Stimulated activated naive CD8-positive, alpha-beta T cell treated with anti-CD3 and anti-CD28 coated beads, Interleukin-15, Interleukin-2, amounts not matched to agents 100 ng/mL and 50 ng/mL, for 24 hours (primary cell): ENCODE measurements at regions not wholly inside any gene's neighbourhood (a gene's known extent, or its start where the extent isn't known, plus 50 kb on each side); places are given as distances from the start of the nearest gene placed in this dataset.

Source experiments
- H3K27ac Mint-ChIP-seq: one replicate; pipeline ENCODE4 v1.8.0; 2021; ENCODE audit warnings: mild to moderate bottlenecking, mixed read lengths
- H3K27me3 Mint-ChIP-seq: one replicate; pipeline ENCODE4 v1.8.0; 2021; ENCODE audit warnings: mixed read lengths
- H3K36me3 Mint-ChIP-seq: one replicate; pipeline ENCODE4 v1.8.0; 2021; ENCODE audit warnings: low read depth, mixed read lengths
- H3K4me1 Mint-ChIP-seq: one replicate; pipeline ENCODE4 v1.8.0; 2021; ENCODE audit warnings: low read depth, mixed read lengths
- H3K4me3 Mint-ChIP-seq: one replicate; pipeline ENCODE4 v1.8.0; 2021; ENCODE audit warnings: mild to moderate bottlenecking, mixed read lengths
- H3K9me3 Mint-ChIP-seq: one replicate; pipeline ENCODE4 v1.8.0; 2021; ENCODE audit warnings: mixed read lengths

DNA sequence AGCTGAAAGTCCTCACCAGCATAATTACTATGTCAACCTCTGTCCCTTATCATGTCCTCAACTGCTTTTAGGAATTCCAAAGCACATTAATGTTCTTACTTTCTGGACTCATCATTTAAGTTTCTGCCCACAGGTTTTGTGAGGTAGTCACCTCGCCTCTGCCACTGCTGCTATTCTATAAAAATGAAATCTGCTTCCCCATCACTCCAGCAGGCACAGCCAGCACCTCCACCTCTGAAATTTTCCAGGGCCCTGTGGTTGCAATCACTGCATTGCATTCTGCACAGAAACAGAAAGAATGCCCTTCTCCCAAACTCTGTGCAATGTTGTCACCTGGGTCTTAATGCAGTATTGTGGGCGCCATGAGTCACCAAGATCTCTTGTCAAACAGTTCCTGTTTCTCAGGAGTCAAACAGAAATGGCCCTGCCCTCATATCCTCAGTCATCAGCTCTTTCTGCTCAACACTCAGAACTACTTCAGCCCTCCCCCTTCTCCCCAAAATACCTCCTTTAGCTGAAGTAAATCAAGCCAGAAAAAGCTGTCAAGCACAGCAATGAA lies 529.2 kb upstream of the NBEA start:
- Mint-ChIP-seq H3K36me3 (no peaks in the 10 kb centered on the region), H3K27me3 (no peaks in the 10 kb centered on the region), H3K27ac (no peak overlapping the region), H3K9me3 (peaks cover 5% of the 10 kb centered on the region), H3K4me3 (no peak overlapping the region), H3K4me1 (no peaks in the 10 kb centered on the region)

DNA sequence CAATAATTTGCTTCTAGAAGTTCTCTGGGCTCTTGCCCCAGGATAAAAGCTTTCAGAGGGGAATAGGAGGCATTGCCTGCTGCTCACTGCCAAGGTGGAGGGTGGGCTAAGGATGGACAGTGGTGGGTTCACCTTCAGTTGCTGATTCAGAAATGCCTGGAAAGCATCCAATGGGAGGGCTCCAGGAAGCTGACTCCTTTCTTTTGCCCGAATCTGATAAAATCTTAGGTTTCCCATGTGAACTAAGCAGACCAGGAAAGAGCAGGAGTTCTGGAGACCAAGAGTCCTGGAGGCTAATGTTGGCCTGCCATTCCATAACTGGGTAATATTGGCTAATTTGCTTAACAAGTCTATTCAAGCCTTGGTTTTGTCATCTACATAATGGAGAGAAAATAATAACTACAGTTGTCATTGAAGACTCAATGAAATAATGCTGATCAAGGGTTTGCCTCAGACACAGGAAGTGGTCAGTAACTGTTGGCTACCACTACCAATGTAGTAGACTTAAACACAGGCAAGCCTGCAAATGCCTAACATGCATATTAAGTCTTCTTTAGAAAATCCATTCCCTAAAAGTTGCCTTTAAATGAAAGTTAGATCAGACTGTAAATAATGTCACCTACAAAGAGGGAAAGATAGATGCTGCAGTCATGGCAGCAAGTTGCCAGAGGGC lies 528.4 kb upstream of the NBEA start:
- Mint-ChIP-seq H3K27ac (no peak overlapping the region), H3K4me1 (no peaks in the 10 kb centered on the region), H3K4me3 (no peak overlapping the region), H3K9me3 (peaks cover 5% of the 10 kb centered on the region), H3K36me3 (no peaks in the 10 kb centered on the region), H3K27me3 (no peaks in the 10 kb centered on the region)

DNA sequence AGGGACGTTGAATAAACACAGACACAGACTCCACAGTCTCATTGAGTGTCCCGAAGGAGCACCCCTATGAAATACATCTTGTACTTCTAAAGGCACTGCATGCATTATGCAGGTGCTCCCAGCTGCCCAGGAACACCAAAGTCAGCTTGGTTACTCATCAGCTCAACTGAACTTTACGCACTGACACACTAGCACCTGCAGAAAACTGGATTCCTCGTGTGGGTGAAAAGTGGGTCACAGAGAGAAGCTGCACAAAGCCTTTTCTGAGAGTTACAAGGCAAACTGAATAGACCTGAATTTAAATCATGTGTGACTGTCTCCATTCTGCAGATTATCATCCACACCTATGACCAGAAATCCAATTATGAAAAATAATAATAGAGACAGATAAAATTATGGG lies 527.5 kb upstream of the NBEA start:
- Mint-ChIP-seq H3K27ac (no peak overlapping the region), H3K27me3 (no peaks in the 10 kb centered on the region), H3K36me3 (no peaks in the 10 kb centered on the region), H3K4me1 (no peaks in the 10 kb centered on the region), H3K4me3 (no peak overlapping the region), H3K9me3 (peaks cover 5% of the 10 kb centered on the region)

DNA sequence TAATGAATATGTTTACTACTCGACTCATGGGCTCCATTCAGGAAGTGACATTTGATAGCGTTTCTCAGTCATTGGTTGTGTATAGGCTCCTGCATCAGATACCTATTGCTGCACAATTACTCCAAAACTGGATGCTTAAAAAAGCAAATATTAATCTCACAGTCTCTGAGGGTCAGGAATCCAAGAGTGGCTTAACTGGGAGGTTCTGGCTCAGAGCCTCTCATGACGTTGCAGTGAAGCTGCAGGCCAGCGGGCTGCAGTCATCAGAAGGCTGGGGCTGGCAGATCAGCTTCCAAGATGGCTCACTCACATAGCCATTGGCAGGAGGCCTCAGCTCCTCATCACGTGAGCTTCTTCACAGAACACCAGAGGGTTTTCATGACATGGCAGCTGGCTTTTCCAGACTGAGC lies 525.1 kb upstream of the NBEA start:
- H3K36me3 Mint-ChIP-seq, result no peaks in the 10 kb centered on the region
- no peak overlapping the region for H3K4me3 Mint-ChIP-seq
- no peaks in the 10 kb centered on the region for H3K4me1 Mint-ChIP-seq
- H3K27me3 Mint-ChIP-seq, result no peaks in the 10 kb centered on the region
- peaks cover 5% of the 10 kb centered on the region for H3K9me3 Mint-ChIP-seq
- no peak overlapping the region for H3K27ac Mint-ChIP-seq

DNA sequence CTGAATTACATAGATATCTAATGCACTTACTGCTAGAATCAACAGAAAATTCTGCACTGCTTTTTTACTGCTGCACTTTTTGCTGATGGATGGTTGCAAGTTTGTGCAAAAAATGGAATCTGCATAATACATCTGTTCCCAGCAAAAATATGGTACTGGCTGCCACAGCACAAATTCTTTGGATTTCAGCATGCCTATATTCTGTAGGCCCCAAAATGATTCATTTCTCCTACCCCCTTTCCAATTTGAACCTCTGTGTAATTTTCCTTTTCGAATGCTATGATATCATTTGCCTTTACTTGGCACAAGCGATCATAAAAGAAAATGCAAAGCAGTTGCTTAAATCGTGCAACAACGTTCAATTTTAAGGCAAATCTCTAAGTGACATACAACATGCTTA lies 524.2 kb upstream of the NBEA start:
- Mint-ChIP-seq H3K4me1 (no peaks in the 10 kb centered on the region), H3K36me3 (no peaks in the 10 kb centered on the region), H3K4me3 (no peak overlapping the region), H3K27ac (no peak overlapping the region), H3K27me3 (no peaks in the 10 kb centered on the region), H3K9me3 (peaks cover 5% of the 10 kb centered on the region)

DNA sequence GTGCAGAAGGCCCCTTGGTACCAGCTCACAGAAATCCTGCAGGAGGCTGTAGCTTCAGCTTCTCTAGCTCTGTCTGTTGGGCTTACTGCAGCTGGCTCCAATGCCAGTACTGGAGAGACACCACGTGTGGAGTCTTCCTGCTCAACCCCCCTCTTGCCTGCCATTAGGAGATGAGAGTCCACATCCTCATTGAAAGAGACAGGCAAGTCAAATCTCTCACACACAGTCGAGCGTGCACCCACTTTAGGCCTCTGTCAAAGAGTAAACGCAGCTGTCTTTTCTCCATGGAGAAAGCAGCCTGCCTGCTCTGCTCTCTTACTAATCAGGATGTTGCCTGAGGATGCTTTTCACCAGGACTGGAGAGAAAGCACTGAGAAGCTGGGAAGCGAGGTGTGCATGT lies 523.0 kb upstream of the NBEA start:
- Mint-ChIP-seq H3K9me3 (peaks cover 4% of the 10 kb centered on the region), H3K4me3 (no peak overlapping the region), H3K36me3 (no peaks in the 10 kb centered on the region)

DNA sequence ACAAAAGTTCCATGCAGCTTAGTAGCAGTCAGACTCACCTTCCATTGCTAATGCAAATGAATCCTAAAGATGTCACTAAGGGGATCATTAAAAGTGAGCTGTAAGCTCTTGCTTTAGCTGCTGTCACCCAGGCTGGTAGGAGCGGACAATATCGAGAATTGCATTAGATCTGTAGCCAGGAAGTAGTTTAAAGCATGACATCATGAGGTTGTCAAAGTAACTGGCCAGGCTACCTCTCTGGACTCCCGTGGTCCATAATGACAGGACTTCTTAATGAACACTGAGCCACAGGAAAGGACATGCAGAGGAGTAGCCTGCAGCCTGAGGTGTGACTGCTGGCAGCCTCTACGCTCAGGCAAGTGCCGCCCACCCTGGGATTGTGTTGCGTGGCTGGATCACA lies 522.3 kb upstream of the NBEA start:
- Mint-ChIP-seq H3K27ac (no peak overlapping the region), H3K9me3 (no peaks in the 10 kb centered on the region), H3K4me3 (no peak overlapping the region), H3K27me3 (no peaks in the 10 kb centered on the region), H3K4me1 (no peaks in the 10 kb centered on the region), H3K36me3 (no peaks in the 10 kb centered on the region)

More for the DNA sequence above, 523.0 kb upstream of the NBEA start:
- H3K4me1 Mint-ChIP-seq, result no peaks in the 10 kb centered on the region
- no peaks in the 10 kb centered on the region for H3K27me3 Mint-ChIP-seq
- no peak overlapping the region for H3K27ac Mint-ChIP-seq

DNA sequence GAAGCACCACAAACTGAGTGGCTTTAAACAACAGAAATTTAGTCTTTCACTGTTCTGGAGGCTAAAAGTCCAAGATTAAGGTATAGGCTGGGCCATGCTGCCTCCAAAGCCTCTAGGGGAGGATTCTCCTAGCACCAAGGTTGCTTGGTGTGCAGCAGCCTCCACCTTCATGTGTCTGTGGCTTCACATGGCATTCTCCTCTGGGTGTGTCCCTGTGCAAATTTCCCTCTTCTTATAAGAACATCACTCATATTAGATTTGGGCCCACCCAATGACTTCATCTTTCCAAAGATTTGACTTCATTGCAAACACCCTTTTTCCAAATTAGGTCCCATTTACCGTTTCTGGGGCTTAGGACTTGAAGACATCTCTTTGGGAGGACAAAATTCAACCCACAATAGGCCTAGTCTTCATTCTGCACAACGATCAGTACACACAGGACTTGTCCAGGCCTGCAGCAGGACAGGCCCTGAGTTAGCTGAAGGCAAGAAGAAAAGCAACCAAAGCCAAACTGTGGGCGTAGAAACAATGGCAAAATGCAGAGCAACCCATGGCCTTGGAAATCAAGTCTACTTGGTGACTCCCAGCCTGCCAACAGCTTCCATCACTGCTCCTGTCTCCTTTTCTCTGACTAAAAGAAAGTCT lies 521.2 kb upstream of the NBEA start:
- Mint-ChIP-seq H3K27me3 (no peaks in the 10 kb centered on the region), H3K9me3 (no peaks in the 10 kb centered on the region), H3K4me3 (no peak overlapping the region), H3K36me3 (no peaks in the 10 kb centered on the region), H3K4me1 (no peaks in the 10 kb centered on the region), H3K27ac (no peak overlapping the region)

DNA sequence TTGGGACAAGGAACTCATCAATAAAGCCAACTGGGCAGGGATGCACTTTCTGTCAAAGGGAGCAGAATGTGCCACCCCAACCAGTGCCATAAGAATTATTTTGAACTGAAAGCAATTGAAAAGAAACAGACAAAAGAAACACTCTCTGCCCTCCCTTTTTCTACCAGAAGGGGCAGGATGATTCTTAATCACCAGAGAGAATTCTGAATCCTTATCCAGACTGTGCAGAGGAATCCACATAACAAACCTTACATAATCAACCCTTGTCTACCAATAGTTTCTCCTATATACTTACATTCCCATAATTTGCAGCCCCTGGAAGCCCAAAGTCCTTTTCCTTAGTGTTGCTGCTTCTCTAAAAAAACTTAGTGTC lies 520.7 kb upstream of the NBEA start:
- H3K4me1 Mint-ChIP-seq, result no peaks in the 10 kb centered on the region
- no peaks in the 10 kb centered on the region for H3K36me3 Mint-ChIP-seq
- no peak overlapping the region for H3K4me3 Mint-ChIP-seq
- no peak overlapping the region for H3K27ac Mint-ChIP-seq
- no peaks in the 10 kb centered on the region for H3K27me3 Mint-ChIP-seq
- H3K9me3 Mint-ChIP-seq, result no peaks in the 10 kb centered on the region

DNA sequence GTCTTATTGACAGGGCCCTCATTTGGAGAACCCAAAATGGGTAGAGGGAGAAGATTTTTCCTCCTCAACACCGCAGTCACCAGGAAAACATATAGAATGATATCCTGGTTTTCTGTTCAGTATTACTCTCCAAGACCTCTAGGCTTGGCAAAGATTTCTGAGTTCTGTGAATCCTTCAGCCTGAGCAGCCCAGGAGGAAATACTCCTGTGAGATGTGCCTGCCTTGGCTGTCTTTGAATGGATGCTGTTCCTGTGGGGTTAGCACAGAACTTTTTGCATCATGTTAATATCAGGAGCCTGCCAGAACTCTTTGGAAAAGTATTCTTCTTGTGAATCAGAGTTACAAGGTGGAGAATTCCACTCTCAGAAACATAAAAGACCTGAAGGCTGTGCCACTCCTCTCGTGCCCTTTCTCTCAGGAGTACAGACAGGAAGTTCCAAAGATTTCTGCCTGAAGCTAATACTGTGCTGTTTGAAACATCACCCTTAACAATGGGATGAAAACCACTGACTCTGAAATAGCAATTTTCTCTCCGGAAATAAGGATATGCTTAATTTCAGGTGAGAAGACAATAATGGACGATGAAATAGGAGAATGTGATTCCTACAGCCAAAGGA lies 520.1 kb upstream of the NBEA start:
- Mint-ChIP-seq H3K9me3 (no peaks in the 10 kb centered on the region), H3K27me3 (no peaks in the 10 kb centered on the region), H3K4me3 (no peak overlapping the region), H3K27ac (no peak overlapping the region), H3K4me1 (no peaks in the 10 kb centered on the region), H3K36me3 (no peaks in the 10 kb centered on the region)

DNA sequence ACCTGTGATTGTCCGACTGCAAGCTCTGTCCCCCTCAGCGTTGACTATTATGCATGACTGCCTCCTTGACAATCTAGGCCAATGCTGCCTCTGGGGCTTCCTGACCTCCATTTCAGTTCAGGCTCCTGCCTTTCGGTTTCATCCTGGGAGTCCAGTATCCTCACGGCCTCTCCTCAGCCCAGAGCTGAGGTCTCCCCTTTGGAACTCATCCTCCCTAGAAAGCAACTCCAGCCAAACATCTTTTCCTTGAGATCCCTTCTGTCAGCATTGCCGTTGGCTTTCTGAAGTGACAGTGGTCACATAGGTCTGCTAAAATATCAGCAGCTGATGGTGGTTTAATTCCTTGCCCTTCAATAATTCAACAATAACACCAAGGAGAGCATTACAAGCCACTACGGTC lies 519.1 kb upstream of the NBEA start:
- no peaks in the 10 kb centered on the region for H3K36me3 Mint-ChIP-seq
- H3K27me3 Mint-ChIP-seq, result no peaks in the 10 kb centered on the region
- no peaks in the 10 kb centered on the region for H3K4me1 Mint-ChIP-seq
- H3K27ac Mint-ChIP-seq, result no peak overlapping the region
- H3K9me3 Mint-ChIP-seq, result no peaks in the 10 kb centered on the region
- no peak overlapping the region for H3K4me3 Mint-ChIP-seq

DNA sequence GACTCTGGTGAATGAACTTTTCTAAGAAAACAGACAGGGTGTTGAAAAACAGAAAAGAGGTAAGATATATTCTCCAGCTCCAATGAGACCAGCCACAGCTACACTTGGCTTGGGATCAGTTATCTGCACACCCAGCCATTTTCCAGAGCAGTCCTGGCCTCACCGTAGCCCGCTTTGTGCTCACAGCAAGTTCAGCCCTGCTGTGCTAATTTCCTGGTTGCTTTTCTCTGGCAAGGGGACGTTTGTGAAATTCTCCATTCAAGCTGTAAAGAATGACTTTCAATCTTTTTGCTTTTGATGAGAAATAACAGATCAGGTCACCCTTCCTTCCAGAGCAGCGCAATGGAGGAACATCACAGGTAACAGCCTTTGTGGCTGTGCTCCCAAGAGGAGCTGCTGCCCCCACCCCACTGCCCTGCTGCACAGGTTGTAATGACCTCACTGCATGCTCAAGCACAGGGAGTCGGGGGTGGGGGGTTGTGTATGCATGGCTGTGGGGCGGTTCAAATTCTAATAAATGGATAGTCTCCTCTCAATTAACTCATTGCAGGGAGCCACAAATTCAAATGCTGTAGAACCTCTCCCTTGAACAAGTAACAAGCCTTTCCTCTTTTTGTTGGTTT lies 516.6 kb upstream of the NBEA start:
- no peak overlapping the region for H3K27ac Mint-ChIP-seq
- no peaks in the 10 kb centered on the region for H3K36me3 Mint-ChIP-seq
- H3K4me1 Mint-ChIP-seq, result no peaks in the 10 kb centered on the region

DNA sequence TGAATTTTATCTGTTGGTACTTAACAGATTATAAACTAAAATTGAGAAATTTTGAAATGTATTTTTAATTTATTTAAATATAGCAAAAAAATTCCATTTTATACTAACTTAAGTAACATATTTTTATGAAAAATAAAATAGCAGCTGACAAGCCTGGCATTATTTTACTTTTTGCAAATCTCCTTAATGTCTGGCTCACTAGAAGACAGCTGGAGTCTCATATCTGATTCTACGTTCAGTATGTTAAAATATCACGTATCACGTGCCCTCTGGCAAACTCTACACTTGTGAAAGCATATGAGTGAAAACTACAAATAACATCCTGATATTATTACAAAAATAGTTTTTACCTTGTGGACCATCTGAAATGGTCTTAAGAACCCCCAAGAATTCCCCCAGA lies 513.2 kb upstream of the NBEA start:
- Mint-ChIP-seq H3K27me3 (no peaks in the 10 kb centered on the region), H3K36me3 (no peaks in the 10 kb centered on the region), H3K27ac (no peak overlapping the region), H3K4me1 (no peaks in the 10 kb centered on the region), H3K4me3 (no peak overlapping the region), H3K9me3 (peaks cover 4% of the 10 kb centered on the region)

More for the DNA sequence above, 516.6 kb upstream of the NBEA start:
- Mint-ChIP-seq H3K4me3 (no peak overlapping the region), H3K9me3 (peaks cover 4% of the 10 kb centered on the region), H3K27me3 (no peaks in the 10 kb centered on the region)

DNA sequence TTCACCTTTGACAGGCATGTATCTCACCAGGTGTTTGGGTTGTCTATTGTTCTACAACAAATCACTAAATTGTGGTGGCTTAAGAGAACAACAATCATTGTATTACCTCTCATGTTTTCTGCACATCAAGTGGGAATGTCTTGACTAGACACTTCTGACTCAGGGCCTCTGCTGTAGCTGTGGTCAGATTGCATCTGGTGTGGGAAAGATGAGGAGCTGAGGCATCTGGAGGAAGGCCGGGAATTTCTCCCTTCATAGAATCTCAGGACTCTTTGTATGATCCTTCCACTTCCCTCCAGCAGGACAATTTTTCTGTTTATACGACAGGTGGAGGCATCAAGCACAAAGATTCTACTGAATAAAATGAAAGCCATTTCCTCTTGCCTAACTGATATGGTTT lies 511.8 kb upstream of the NBEA start:
- H3K27ac Mint-ChIP-seq, result no peak overlapping the region
- H3K4me3 Mint-ChIP-seq, result no peak overlapping the region
- H3K27me3 Mint-ChIP-seq, result no peaks in the 10 kb centered on the region
- H3K4me1 Mint-ChIP-seq, result no peaks in the 10 kb centered on the region
- peaks cover 4% of the 10 kb centered on the region for H3K9me3 Mint-ChIP-seq
- no peaks in the 10 kb centered on the region for H3K36me3 Mint-ChIP-seq
